NB4 (cell line): ENCODE measurements at regions not wholly inside any gene's neighbourhood (a gene's known extent, or its start where the extent isn't known, plus 50 kb on each side); places are given as distances from the start of the nearest gene placed in this dataset.
"Not testable (repeated sequence)": the region's sequence is repeated elsewhere in the genome, so short reads cannot be mapped to it uniquely, and the experiment has no call there.

Experiments used
- DNase-seq: peaks from one replicate; pipeline ENCODE4 v3.0.0; 2010; ENCODE audit warnings: low read depth
- H3K4me3 ChIP-seq: one replicate; pipeline ENCODE4 v1.5.1; 2011; ENCODE audit warnings: mild to moderate bottlenecking, low read depth, low read length, moderate library complexity
- MAX ChIP-seq: IDR thresholded peaks from 2 replicates; pipeline ENCODE4 v1.6.1; 2011; ENCODE audit warnings: low read depth, low read length
- MYC ChIP-seq: IDR thresholded peaks from 2 replicates; pipeline ENCODE4 v1.6.1; 2011; ENCODE audit warnings: low read depth, low read length
- POLR2A ChIP-seq: IDR thresholded peaks from 2 replicates; pipeline ENCODE4 v1.6.1; 2011; ENCODE audit warnings: mild to moderate bottlenecking; ENCODE audit not compliant: insufficient read length; ENCODE audit errors: extremely low read depth
- TF ChIP-seq, protein P1 (sequence below): IDR thresholded peaks from one replicate; pipeline ENCODE4 v1.5.1; 2012; ENCODE audit warnings: low read depth, low read length

DNA sequence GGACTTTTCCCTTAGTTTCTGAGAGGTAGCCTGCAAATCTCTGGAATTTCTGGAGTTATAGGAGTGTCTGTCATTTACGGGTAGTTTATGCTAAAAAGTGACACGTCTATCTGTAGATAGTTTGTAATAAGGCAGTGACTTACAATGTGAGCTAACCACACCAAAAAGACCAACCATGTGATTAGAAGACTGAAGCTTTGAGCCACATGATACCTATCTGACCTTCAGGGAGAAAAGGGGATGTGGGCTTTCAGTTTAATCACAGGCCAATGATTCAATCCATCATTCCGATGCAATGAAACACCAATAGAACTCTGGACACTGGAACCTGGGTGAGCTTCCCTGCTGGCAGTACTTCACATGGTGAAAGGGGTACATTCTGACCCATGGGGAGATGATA, 254.6 kb upstream of the GK2 start:
- no peak for DNase-seq
- TF ChIP-seq, protein P1, sequence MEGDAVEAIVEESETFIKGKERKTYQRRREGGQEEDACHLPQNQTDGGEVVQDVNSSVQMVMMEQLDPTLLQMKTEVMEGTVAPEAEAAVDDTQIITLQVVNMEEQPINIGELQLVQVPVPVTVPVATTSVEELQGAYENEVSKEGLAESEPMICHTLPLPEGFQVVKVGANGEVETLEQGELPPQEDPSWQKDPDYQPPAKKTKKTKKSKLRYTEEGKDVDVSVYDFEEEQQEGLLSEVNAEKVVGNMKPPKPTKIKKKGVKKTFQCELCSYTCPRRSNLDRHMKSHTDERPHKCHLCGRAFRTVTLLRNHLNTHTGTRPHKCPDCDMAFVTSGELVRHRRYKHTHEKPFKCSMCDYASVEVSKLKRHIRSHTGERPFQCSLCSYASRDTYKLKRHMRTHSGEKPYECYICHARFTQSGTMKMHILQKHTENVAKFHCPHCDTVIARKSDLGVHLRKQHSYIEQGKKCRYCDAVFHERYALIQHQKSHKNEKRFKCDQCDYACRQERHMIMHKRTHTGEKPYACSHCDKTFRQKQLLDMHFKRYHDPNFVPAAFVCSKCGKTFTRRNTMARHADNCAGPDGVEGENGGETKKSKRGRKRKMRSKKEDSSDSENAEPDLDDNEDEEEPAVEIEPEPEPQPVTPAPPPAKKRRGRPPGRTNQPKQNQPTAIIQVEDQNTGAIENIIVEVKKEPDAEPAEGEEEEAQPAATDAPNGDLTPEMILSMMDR = no peak
- TF ChIP-seq MAX = no peak
- no peak for TF ChIP-seq POLR2A
- no peak for TF ChIP-seq MYC
- no peak overlapping the region for H3K4me3 ChIP-seq

DNA sequence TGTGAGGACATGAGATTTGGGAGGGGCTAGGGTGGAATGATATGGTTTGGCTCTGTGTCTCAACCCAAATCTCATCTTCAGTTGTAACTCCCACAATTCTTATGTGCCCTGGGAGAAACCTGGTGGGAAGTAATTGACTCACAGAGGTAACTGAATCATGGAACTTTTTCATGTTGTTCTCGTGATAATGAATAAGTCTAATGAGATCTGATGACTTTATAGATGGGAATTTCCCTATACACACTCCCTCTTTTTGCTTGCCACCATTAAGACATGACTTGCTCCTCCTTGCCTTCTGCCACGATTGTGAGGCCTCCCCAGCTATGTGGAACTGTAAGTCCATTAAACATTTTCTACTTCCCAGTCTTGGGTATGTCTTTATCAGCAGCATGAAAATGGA, 253.2 kb upstream of the GK2 start:
- no peak for TF ChIP-seq POLR2A
- TF ChIP-seq, protein P1 = no peak
- TF ChIP-seq MYC = no peak
- TF ChIP-seq MAX = no peak
- no peak overlapping the region for H3K4me3 ChIP-seq
- DNase-seq = no peak

GRCh38 chr4:79659308-79659870, 251.4 kb upstream of the GK2 start:
- DNase-seq, H3K4me3 ChIP-seq: not testable (repeated sequence)

DNA sequence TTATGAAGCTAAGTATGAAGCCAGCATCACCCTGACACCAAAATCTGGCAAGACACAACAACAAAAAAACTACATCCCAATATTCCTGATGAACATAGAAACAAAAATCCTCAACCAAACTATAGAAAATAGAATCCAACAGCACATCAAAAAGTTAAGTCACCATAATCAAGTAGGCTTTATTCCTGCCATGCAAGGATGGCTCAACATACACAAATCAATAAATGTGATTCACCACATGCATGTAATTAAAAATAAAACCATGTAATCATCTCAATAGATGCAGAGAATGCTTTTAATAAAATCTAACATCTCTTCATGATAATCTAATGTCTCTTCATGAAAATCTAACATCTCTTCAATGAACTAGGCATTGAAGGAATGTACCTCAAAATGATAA, 249.4 kb upstream of the GK2 start:
- TF ChIP-seq, protein P1 = no peak
- TF ChIP-seq MYC (no peak), POLR2A (no peak), MAX (no peak)
- no peak for DNase-seq
- H3K4me3 ChIP-seq = no peak overlapping the region

- DNase-seq = no peak
- TF ChIP-seq, protein P1 = no peak
- no peak for TF ChIP-seq MYC
- TF ChIP-seq MAX = no peak
- no peak for TF ChIP-seq POLR2A
- no peak overlapping the region for H3K4me3 ChIP-seq
Measured at GRCh38 chr4:79653871-79654270, 245.8 kb upstream of the GK2 start.

GRCh38 chr4:79652738-79653137, 244.7 kb upstream of the GK2 start:
- H3K4me3 ChIP-seq = no peak overlapping the region
- DNase-seq = no peak
- TF ChIP-seq POLR2A (no peak), MYC (no peak), MAX (no peak)
- TF ChIP-seq, protein P1 = no peak
